Heart left ventricle (tissue), 13 donors: ENCODE measurements at regions not wholly inside any gene's neighbourhood (a gene's known extent, or its start where the extent isn't known, plus 50 kb on each side); places are given as distances from the start of the nearest gene placed in this dataset.

ENCODE experiments used
- POLR2A ChIP-seq, 2 donors: fragments of 450-650 bp; IDR thresholded peaks; one replicate each; pipeline ENCODE4 v1.6.1; 2017; ENCODE audit warnings: antibody characterized with exemption in 2 of 2, mild to moderate bottlenecking in 2 of 2, moderate library complexity in 2 of 2
- TF ChIP-seq, protein P1 (sequence below), 12 donors: fragments of 200-600 bp; sonication (generic) in 4 of 12; IDR thresholded peaks; one replicate each; pipeline versions ENCODE4 v1.5.0 to v1.8.0; 2018 to 2022; ENCODE audit warnings: antibody characterized with exemption in 12 of 12, mild to moderate bottlenecking in 5 of 12
- donor health status: ischemic (EF 13 %, LVEDD 7.1; RV severe dilation, severe dysfunction).
- donor health status: DM: no; HTN: yes; CAD: no.
- donor health status: DM: no; HTN: no; CAD: no.
- donor health status: ischemic (EF 25% LVEDD 6.9; RV normal size, moderate dysfunction).
- donor health status: ischemic (EF 25% LVEDD 5.7; RV mildly dilated, moderate dysfunction).
- donor health status: ischemic (EF 35%, LVEDD 5.7; RV mildly dilated, moderate dysfunction).
- donor health status: nonischemic (EF 11% LVEDD 7.7; RV severe dilation, severe dysfunction).
- donor health status: DM: yes; HTN: yes; CAD: no.
- donor health status: PGD.
- donor health status: ischemic (EF 29% LVEDD 5.4; RV normal size, mild dysfunction).
- donor health status: nonischemic (EF 23%, LVEDD 6.1; RV moderate dilation, normal function).

DNA sequence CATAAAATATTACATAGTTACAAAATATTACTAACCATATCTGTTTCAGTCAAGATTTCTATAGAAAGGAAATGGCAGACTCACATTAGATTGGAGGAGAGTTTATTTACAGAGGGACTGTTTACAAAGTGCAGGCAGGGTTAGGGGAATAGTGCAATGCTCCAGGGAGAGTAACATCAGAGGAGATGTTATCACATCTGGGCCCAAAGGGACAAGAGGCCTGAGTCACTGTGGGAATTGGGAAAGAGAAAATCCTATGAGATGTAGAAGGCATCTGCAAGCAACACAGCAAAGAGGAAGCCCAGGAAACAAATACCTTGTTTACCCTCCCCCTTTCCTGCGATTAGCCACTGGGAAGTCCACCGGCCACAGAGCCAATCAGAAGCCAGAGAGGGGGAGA is 227.3 kb upstream of the TANK start:
- no peak for TF ChIP-seq POLR2A (IDR thresholded peaks at IDR 0.05)
- TF ChIP-seq, protein P1, sequence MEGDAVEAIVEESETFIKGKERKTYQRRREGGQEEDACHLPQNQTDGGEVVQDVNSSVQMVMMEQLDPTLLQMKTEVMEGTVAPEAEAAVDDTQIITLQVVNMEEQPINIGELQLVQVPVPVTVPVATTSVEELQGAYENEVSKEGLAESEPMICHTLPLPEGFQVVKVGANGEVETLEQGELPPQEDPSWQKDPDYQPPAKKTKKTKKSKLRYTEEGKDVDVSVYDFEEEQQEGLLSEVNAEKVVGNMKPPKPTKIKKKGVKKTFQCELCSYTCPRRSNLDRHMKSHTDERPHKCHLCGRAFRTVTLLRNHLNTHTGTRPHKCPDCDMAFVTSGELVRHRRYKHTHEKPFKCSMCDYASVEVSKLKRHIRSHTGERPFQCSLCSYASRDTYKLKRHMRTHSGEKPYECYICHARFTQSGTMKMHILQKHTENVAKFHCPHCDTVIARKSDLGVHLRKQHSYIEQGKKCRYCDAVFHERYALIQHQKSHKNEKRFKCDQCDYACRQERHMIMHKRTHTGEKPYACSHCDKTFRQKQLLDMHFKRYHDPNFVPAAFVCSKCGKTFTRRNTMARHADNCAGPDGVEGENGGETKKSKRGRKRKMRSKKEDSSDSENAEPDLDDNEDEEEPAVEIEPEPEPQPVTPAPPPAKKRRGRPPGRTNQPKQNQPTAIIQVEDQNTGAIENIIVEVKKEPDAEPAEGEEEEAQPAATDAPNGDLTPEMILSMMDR (IDR thresholded peaks at IDR 0.05), result no peak
